Right lobe of liver (tissue), 6 donors: ENCODE measurements at regions not wholly inside any gene's neighbourhood (a gene's known extent, or its start where the extent isn't known, plus 50 kb on each side); places are given as distances from the start of the nearest gene placed in this dataset.

ENCODE experiments used
- ATAC-seq, 4 donors: fragments of 200-7000 bp; cut with Tn5 transposase; one replicate each; pipeline ENCODE4 v1.9.1; 2020; ENCODE audit warnings: mild to moderate bottlenecking in 4 of 4, moderate library complexity in 4 of 4
- DNase-seq, 3 donors: peaks; one replicate each; pipeline ENCODE4 v3.0.0-alpha.2; 2020
- H3K27ac ChIP-seq, 3 donors: fragments of 200-600 bp; one replicate each; pipeline ENCODE4 v1.8.0; 2022
- H3K27me3 ChIP-seq, 2 donors: fragments of 200-600 bp; one replicate each; pipeline ENCODE4 v1.8.0; 2022
- H3K36me3 ChIP-seq, 4 donors: fragments of 200-600 bp; sonication (generic) in 1 of 4; one replicate each; pipeline versions ENCODE4 v1.5.1 to v1.8.0; 2017 to 2022; ENCODE audit warnings: control low read depth in 1 of 4
- H3K4me1 ChIP-seq, 4 donors: fragments of 200-600 bp; sonication (generic) in 1 of 4; one replicate each; pipeline versions ENCODE4 v1.5.1 to v1.8.0; 2017 to 2022; ENCODE audit warnings: control low read depth in 1 of 4
- H3K4me3 ChIP-seq, 3 donors: fragments of 200-600 bp; one replicate each; pipeline ENCODE4 v1.8.0; 2022
- H3K9me3 ChIP-seq, 4 donors: fragments of 200-600 bp; sonication (generic) in 1 of 4; one replicate each; pipeline versions ENCODE4 v1.5.1 to v1.8.0; 2017 to 2022; ENCODE audit warnings: control low read depth in 1 of 4
- CTCF ChIP-seq, 4 donors: fragments of 200-600 bp in 3 of 4; fragments of 450-650 bp in 1 of 4; IDR thresholded peaks; one replicate each; pipeline versions ENCODE4 v1.5.1 to v1.8.0; 2016 to 2022; ENCODE audit warnings: antibody characterized with exemption in 4 of 4, mild to moderate bottlenecking in 2 of 4
- POLR2A ChIP-seq: fragments of 450-650 bp; IDR thresholded peaks from one replicate; pipeline ENCODE4 v1.6.1; 2017; ENCODE audit warnings: antibody characterized with exemption, mild to moderate bottlenecking
- WGBS: methylation state at CpG from one replicate; pipeline ENCODE4 v1.1.6; 2018; ENCODE audit warnings: low coverage, low lambda C conversion rate; ENCODE audit not compliant: insufficient coverage; ENCODE audit errors: missing lambda C conversion rate; 5-methylcytosine and 5-hydroxymethylcytosine counted together
- intact Hi-C, 2 donors: fragments of 100-400 bp; cut with DNase I; formaldehyde crosslinking; loops; one replicate each; pipeline versions ENCODE4 v1.11.2 to v1.14.1; 2022
- donor health status: DM: no; HTN: yes; CAD: no.
- donor health status: DM: no; HTN: no; CAD: no.
- donor health status: DM: no; HTN: no; CAD: no.
- donor health status: DM: no; HTN: yes; CAD: no.
- donor health status: DM: no; HTN: yes; CAD: no.

- intact Hi-C loops: no loop called here
- 37% methylated on average over 4 of the region's 4 CpGs for WGBS
- Histone ChIP-seq H3K4me1 (no peaks in the 10 kb centered on the region), H3K9me3 (no peaks in the 10 kb centered on the region), H3K4me3 (no peak overlapping the region), H3K27me3 (no peaks in the 10 kb centered on the region), H3K27ac (no peak overlapping the region), H3K36me3 (no peaks in the 10 kb centered on the region)
- TF ChIP-seq CTCF (IDR thresholded peaks at IDR 0.05): no peak
- no peak for TF ChIP-seq POLR2A
- DNase-seq: no peak
- ATAC-seq: no peak
Observed at GRCh38 chr15:97520689-97521088, 439.8 kb upstream of the ARRDC4 start.

- Histone ChIP-seq H3K4me3 (no peak overlapping the region), H3K27me3 (no peaks in the 10 kb centered on the region), H3K27ac (no peak overlapping the region), H3K9me3 (no peaks in the 10 kb centered on the region), H3K4me1 (no peaks in the 10 kb centered on the region), H3K36me3 (no peaks in the 10 kb centered on the region)
- intact Hi-C loops: no loop called here
- no peak for DNase-seq
- no peak for TF ChIP-seq CTCF (IDR thresholded peaks at IDR 0.05)
- no peak for TF ChIP-seq POLR2A
- no peak for ATAC-seq
- WGBS: 55% methylated on average over 21 of the region's 21 CpGs
Observed at GRCh38 chr15:97521381-97522285, 438.9 kb upstream of the ARRDC4 start.

- intact Hi-C loops: no loop called here
- H3K4me1 ChIP-seq: no peaks in the 10 kb centered on the region
- no peak overlapping the region for H3K4me3 ChIP-seq
- H3K9me3 ChIP-seq: no peaks in the 10 kb centered on the region
- 56% methylated on average over 10 of the region's 16 CpGs for WGBS
- ATAC-seq (no peak), DNase-seq (no peak)
- H3K36me3 ChIP-seq: no peaks in the 10 kb centered on the region
- no peaks in the 10 kb centered on the region for H3K27me3 ChIP-seq
- no peak overlapping the region for H3K27ac ChIP-seq
- TF ChIP-seq POLR2A (no peak), CTCF (IDR thresholded peaks at IDR 0.05) (no peak)
Observed at GRCh38 chr15:97522347-97522746, 438.2 kb upstream of the ARRDC4 start.

- H3K9me3 ChIP-seq: no peaks in the 10 kb centered on the region
- H3K27me3 ChIP-seq: no peaks in the 10 kb centered on the region
- intact Hi-C loops: no loop called here
- no peaks in the 10 kb centered on the region for H3K4me1 ChIP-seq
- DNase-seq: no peak
- no peak for ATAC-seq
- H3K36me3 ChIP-seq: no peaks in the 10 kb centered on the region
- no peak for TF ChIP-seq POLR2A
- no peak overlapping the region for H3K27ac ChIP-seq
- H3K4me3 ChIP-seq: no peak overlapping the region
Observed at GRCh38 chr15:97525809-97526208, 434.7 kb upstream of the ARRDC4 start.

- no peak for TF ChIP-seq CTCF (IDR thresholded peaks at IDR 0.05)
- TF ChIP-seq POLR2A: no peak
- no peaks in the 10 kb centered on the region for H3K9me3 ChIP-seq
- no peaks in the 10 kb centered on the region for H3K4me1 ChIP-seq
- ATAC-seq: no peak
- H3K4me3 ChIP-seq: no peak overlapping the region
- intact Hi-C loops: no loop called here
- no peak for DNase-seq
- H3K27ac ChIP-seq: no peak overlapping the region
- 34% methylated on average over 4 of the region's 4 CpGs for WGBS
- H3K36me3 ChIP-seq: no peaks in the 10 kb centered on the region
- no peaks in the 10 kb centered on the region for H3K27me3 ChIP-seq
Observed at GRCh38 chr15:97528238-97528637, 432.3 kb upstream of the ARRDC4 start.
